ENCODE measurements at regions not wholly inside any gene's neighbourhood (a gene's known extent, or its start where the extent isn't known, plus 50 kb on each side); places are given as distances from the start of the nearest gene placed in this dataset.
"Not testable (repeated sequence)": the region's sequence is repeated elsewhere in the genome, so short reads cannot be mapped to it uniquely, and the experiment has no call there.

DNA sequence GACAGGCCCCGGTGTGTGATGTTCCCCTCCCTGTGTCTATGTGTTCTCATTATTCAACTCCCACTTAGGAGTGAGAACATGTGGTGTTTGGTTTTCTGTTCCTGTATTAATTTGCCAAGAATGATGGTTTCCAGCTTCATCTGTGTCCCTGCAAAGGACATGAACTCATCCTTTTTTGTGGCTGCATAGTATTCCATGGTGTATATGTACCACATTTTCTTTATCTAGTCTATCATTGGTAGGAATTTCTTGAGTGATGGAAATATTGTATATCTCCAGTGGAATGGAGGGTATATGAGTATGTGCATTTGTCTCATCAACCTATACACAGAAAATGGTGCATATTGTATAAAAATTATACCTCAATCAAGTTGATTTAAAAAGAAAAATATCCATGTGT is 159.3 kb downstream of the REEP3 start:
- peak; percentile 88 for TF ChIP-seq ZNF8 (CRISPR knock-in tag; IDR thresholded peaks at IDR 0.05)
- not testable (repeated sequence) for ATAC-seq

DNA sequence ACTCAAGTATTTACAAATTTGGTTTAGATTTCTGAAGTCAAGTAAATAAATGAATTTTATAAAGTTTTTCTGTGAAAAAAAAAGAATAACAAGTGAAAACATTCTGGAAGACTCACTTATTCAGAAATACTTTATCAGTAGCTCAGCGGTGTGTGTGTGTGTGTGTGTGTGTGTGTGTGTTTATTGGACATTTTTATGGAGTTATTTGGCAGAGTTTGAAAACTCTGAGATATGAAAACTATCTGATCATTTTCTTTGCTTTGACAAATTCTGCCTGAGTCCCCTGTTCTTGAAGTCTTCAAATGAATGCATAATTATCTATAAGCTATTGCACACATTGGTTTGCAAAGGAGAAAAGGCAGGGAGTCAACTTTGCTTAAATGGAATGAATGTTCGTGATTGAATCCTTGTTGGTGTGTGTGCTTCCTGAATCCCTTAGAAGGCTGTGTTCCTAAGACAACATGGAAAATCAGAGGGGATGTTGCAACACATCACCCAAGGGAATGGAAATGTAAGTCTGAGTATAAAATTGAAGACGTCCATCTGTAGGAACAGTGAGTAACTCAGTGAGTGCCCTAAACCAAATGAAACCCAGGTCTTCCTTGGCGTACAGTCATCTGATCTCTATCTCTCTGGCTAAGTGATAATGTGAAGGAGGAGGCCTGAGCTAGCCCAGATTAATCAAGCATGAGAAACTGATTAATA is 160.9 kb downstream of the REEP3 start:
- ATAC-seq: peak; percentile 86
- peak; percentile 95 for TF ChIP-seq ZNF8 (CRISPR knock-in tag; IDR thresholded peaks at IDR 0.05)
- no peak for TF ChIP-seq CREB5 (CRISPR knock-in tag; IDR thresholded peaks at IDR 0.05; ENCODE audit: low read depth)
- TF ChIP-seq ZNF565 (CRISPR knock-in tag; conservative IDR thresholded peaks at IDR 0.05; ENCODE audit: low read depth): no peak
- TF ChIP-seq ISL1 (CRISPR knock-in tag; IDR thresholded peaks at IDR 0.05): peak; percentile 64

DNA sequence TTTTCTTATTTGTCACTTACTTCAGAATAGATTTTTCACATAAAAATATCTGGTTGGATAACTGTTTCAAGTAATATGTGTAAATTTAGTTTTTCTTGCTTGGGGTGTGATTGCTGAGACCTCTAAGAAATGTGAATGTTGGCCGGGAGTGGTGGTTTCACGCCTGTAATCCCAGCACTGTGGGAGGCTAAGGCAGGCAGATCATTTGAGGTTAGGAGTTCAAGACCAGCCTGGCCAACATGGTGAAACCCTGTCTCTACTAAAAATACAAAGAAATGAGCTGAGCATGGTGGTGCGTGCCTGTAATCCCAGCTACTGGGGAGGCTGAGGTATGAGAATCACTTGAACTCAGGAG is 161.5 kb downstream of the REEP3 start:
- not testable (repeated sequence) for ATAC-seq

- peak; percentile 62; the same call in 2 of the 3 replicates for ATAC-seq
- TF ChIP-seq ISL1 (CRISPR knock-in tag; IDR thresholded peaks at IDR 0.05) (peak; percentile 7; the same call in 1 of the 2 replicates), GLIS3 (CRISPR knock-in tag; IDR thresholded peaks at IDR 0.05) (no peak), ARNTL (CRISPR knock-in tag; IDR thresholded peaks at IDR 0.05; ENCODE audit: borderline replicate concordance, low read depth) (no peak), ZC3H10 (CRISPR knock-in tag; IDR thresholded peaks at IDR 0.05) (peak; percentile 39; the same call in 1 of the 2 replicates)
Measured at GRCh38 chr10:63683223-63683622, 162.0 kb downstream of the REEP3 start.

GRCh38 chr10:63683686-63684085 is 162.5 kb downstream of the REEP3 start:
- ATAC-seq: no peak; the same call in 2 of the 3 replicates

DNA sequence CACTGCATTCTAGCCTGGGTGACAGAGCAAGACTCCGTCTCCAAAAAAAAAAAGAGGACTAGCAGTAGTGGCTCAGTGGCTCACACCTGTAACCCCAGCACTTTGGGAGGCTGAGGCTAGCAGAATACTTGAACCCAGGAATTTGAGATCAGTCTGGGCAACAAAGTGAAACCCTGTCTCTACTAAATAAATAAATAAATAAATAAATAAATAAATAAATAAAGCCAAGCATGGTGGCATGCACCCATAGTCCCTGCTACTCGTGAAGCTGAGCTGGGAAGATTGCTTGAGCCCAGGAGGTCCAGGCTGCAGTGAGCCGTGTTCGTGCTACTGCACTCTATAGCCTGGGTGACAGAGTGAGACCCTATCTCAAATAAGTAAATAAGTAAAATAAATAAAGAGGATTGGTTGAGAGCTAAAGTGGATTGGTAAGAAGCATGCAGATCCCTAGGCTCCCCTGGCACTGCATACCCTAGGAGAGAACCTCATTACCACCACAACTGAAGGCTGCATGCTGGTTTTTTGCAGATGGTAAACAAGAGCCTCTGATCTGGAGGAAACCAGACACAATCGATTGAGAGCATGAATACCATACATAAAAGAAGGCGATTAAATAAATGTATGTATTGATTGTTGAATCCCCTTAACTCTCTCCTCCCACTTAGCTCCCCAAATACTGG is 163.2 kb downstream of the REEP3 start:
- ATAC-seq: no peak
- TF ChIP-seq, protein P1, sequence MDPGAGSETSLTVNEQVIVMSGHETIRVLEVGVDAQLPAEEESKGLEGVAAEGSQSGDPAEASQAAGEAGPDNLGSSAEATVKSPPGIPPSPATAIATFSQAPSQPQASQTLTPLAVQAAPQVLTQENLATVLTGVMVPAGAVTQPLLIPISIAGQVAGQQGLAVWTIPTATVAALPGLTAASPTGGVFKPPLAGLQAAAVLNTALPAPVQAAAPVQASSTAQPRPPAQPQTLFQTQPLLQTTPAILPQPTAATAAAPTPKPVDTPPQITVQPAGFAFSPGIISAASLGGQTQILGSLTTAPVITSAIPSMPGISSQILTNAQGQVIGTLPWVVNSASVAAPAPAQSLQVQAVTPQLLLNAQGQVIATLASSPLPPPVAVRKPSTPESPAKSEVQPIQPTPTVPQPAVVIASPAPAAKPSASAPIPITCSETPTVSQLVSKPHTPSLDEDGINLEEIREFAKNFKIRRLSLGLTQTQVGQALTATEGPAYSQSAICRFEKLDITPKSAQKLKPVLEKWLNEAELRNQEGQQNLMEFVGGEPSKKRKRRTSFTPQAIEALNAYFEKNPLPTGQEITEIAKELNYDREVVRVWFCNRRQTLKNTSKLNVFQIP (CRISPR knock-in tag; IDR thresholded peaks at IDR 0.05; ENCODE audit: borderline replicate concordance, low read depth): no peak
- TF ChIP-seq, protein P2, sequence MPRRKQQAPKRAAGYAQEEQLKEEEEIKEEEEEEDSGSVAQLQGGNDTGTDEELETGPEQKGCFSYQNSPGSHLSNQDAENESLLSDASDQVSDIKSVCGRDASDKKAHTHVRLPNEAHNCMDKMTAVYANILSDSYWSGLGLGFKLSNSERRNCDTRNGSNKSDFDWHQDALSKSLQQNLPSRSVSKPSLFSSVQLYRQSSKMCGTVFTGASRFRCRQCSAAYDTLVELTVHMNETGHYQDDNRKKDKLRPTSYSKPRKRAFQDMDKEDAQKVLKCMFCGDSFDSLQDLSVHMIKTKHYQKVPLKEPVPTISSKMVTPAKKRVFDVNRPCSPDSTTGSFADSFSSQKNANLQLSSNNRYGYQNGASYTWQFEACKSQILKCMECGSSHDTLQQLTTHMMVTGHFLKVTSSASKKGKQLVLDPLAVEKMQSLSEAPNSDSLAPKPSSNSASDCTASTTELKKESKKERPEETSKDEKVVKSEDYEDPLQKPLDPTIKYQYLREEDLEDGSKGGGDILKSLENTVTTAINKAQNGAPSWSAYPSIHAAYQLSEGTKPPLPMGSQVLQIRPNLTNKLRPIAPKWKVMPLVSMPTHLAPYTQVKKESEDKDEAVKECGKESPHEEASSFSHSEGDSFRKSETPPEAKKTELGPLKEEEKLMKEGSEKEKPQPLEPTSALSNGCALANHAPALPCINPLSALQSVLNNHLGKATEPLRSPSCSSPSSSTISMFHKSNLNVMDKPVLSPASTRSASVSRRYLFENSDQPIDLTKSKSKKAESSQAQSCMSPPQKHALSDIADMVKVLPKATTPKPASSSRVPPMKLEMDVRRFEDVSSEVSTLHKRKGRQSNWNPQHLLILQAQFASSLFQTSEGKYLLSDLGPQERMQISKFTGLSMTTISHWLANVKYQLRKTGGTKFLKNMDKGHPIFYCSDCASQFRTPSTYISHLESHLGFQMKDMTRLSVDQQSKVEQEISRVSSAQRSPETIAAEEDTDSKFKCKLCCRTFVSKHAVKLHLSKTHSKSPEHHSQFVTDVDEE (CRISPR knock-in tag; IDR thresholded peaks at IDR 0.05): no peak
- TF ChIP-seq, protein P3, sequence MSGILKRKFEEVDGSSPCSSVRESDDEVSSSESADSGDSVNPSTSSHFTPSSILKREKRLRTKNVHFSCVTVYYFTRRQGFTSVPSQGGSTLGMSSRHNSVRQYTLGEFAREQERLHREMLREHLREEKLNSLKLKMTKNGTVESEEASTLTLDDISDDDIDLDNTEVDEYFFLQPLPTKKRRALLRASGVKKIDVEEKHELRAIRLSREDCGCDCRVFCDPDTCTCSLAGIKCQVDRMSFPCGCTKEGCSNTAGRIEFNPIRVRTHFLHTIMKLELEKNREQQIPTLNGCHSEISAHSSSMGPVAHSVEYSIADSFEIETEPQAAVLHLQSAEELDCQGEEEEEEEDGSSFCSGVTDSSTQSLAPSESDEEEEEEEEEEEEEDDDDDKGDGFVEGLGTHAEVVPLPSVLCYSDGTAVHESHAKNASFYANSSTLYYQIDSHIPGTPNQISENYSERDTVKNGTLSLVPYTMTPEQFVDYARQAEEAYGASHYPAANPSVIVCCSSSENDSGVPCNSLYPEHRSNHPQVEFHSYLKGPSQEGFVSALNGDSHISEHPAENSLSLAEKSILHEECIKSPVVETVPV (CRISPR knock-in tag; IDR thresholded peaks at IDR 0.05): no peak
- TF ChIP-seq ARNTL (CRISPR knock-in tag; IDR thresholded peaks at IDR 0.05; ENCODE audit: borderline replicate concordance, low read depth): no peak
- no peak for TF ChIP-seq CSDC2 (CRISPR knock-in tag; IDR thresholded peaks at IDR 0.05)
- no peak for TF ChIP-seq TOX (CRISPR knock-in tag; IDR thresholded peaks at IDR 0.05; ENCODE audit: borderline replicate concordance)
- no peak for TF ChIP-seq TCF4 (CRISPR knock-in tag; IDR thresholded peaks at IDR 0.05; ENCODE audit: borderline replicate concordance)
- TF ChIP-seq OSR1 (CRISPR knock-in tag; IDR thresholded peaks at IDR 0.05): no peak
- no peak for TF ChIP-seq ZNF8 (CRISPR knock-in tag; IDR thresholded peaks at IDR 0.05)
- TF ChIP-seq ZC3H10 (CRISPR knock-in tag; IDR thresholded peaks at IDR 0.05): no peak
- TF ChIP-seq ZFP3 (CRISPR knock-in tag; IDR thresholded peaks at IDR 0.05): no peak
- no peak for TF ChIP-seq ISL1 (CRISPR knock-in tag; IDR thresholded peaks at IDR 0.05)
- TF ChIP-seq GLIS3 (CRISPR knock-in tag; IDR thresholded peaks at IDR 0.05): no peak
- TF ChIP-seq PPARA (CRISPR knock-in tag; IDR thresholded peaks at IDR 0.05; ENCODE audit: borderline replicate concordance): no peak
- no peak for TF ChIP-seq BACH2 (CRISPR knock-in tag; IDR thresholded peaks at IDR 0.05; ENCODE audit: borderline replicate concordance)
- TF ChIP-seq RARB (CRISPR knock-in tag; IDR thresholded peaks at IDR 0.05): no peak

More at GRCh38 chr10:63683686-63684085, 162.5 kb downstream of the REEP3 start:
- TF ChIP-seq BACH2 (CRISPR knock-in tag; IDR thresholded peaks at IDR 0.05; ENCODE audit: borderline replicate concordance) (no peak), ZFP3 (CRISPR knock-in tag; IDR thresholded peaks at IDR 0.05) (no peak), PPARA (CRISPR knock-in tag; IDR thresholded peaks at IDR 0.05; ENCODE audit: borderline replicate concordance) (no peak), CSDC2 (CRISPR knock-in tag; IDR thresholded peaks at IDR 0.05) (no peak), RARB (CRISPR knock-in tag; IDR thresholded peaks at IDR 0.05) (no peak)
- TF ChIP-seq, protein P1 (CRISPR knock-in tag; IDR thresholded peaks at IDR 0.05; ENCODE audit: borderline replicate concordance, low read depth): no peak
